Stimulated activated CD4-positive, alpha-beta T cell treated with anti-CD3 and anti-CD28 coated beads, TNF-alpha, amount 100 ng/mL, for 48 hours (primary cell): ENCODE measurements at regions not wholly inside any gene's neighbourhood (a gene's known extent, or its start where the extent isn't known, plus 50 kb on each side); places are given as distances from the start of the nearest gene placed in this dataset.
"Not testable (repeated sequence)": the region's sequence is repeated elsewhere in the genome, so short reads cannot be mapped to it uniquely, and the experiment has no call there.

ENCODE experiments used
- DNase-seq, 3 donors: peaks; one replicate each; pipeline ENCODE4 v3.0.0-alpha.2; 2020; ENCODE audit warnings: low read depth in 3 of 3

DNA sequence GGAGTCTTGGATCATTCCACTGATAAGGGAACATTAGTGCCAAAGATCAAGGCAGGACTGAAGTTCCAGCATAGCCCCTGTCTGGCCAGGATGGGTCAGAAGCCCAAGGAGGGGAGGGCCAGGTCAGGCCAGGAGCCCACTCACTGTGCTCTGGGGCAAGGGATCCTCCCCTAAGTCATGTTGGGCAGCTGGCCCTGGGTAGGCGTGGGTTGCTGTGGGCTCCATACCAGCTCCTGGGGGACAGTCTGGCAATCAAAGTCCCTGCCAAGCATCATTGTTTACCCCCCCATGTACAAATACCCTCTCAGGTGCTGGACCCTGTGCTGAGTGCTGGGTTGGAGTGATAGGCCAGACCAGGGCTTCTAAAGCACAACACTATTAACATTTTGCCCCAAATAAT, 130.5 kb downstream of the IRX5 start:
- no peak for DNase-seq

GRCh38 chr16:55062442-55062841, 131.8 kb downstream of the IRX5 start:
- no peak for DNase-seq

DNA sequence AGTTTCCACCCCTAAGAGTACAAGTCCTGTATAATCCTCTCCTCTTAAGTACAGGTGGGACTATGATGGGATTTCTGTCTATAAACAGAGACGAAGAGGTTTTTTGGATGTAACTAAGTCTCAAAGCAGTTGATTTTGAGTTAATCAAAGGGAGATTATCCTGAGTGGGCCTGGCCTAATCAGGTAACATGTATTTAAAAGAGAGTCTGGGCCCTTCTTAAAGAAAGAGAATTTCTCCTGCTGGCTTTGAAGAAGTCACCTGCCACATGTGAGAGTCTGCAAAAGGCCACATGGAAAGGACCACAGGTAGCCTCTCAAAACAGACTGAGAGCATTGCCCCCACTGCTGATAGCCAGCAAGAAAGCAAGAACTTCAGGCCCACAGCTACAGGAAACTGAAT, 142.3 kb downstream of the IRX5 start:
- DNase-seq = no peak

- DNase-seq = no peak
These were observed 143.2 kb downstream of the IRX5 start for GRCh38 chr16:55073830-55074229.

- not testable (repeated sequence) for DNase-seq
These were observed 144.5 kb downstream of the IRX5 start for GRCh38 chr16:55075208-55075607.

GRCh38 chr16:55076053-55076452, 145.4 kb downstream of the IRX5 start:
- DNase-seq = no peak

- DNase-seq = no peak
These were observed 146.6 kb downstream of the IRX5 start for GRCh38 chr16:55077266-55077665.

DNA sequence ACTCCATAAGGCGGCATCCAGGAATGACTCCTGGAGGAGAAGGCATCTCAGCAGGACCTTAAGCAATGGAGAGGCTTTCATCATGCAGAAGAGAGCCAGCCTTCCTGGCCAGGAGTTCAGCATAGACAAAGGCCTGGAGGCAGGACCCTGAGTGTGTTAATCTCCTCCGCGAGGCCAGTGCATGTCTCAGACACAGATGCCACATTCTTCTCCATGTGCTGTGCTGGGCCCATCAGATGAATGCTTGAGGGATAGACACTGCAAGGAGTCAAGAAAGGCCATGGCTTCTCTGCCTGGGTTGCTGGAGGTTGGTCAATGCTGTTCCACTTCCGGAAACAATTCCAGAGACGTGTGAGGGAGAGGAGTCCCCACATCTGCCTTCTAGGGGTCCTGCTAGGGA, 147.5 kb downstream of the IRX5 start:
- DNase-seq = no peak

DNA sequence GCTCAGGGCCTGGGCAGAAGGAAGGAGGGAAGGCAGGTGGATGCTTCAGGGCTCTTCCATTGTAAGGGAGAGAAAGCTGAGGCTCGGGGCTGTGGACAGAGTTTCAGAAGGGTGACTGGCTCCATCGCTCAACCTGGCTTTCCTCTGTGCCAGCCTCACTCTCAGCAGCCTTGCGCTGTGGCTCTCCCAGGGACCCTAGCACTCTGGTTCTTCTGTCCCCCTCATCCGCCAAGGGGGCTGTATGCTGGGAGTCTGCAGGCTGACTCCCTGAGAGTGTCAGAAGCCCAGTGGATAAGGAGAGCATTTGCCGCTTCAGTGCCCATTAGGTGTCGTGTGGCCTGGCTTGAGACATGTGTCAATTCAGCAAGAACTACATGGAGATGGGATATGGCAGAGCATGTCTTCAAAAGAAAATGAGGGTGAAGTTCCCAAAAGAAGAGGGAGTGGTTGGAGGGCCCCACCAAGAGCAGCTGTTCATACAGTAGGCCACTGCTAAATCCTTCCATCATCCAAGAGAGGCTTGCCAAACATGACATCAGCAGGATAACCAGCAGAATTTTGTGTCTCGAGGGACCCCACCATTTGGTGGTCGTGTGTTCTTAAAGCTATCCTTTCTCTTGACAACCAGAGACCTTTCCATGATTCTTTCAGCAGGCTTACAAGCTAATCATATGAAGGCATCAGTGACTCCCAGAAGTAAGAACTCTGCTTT, 148.2 kb downstream of the IRX5 start:
- no peak for DNase-seq

GRCh38 chr16:55081622-55082590, 151.2 kb downstream of the IRX5 start:
- DNase-seq = no peak

DNA sequence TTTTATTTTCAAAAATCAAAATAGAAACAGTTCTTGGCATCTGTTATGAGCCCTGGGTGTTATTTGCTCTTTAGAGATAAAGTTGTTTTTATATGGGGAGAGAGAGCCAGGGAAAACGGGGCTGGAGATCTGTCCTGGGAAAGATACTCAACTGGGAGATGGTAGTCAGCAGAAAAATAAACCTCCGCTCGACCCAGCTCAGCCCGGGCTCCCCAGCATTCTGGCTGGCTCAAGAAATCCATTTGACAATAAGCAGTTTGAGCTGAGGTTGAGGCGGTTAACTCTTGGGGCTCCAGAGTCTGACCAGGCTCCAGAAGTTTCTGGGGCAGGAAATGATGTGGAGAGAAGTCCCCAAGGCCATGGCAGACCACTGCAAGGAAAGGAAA, 151.9 kb downstream of the IRX5 start:
- DNase-seq = no peak

GRCh38 chr16:55083052-55083451, 152.4 kb downstream of the IRX5 start:
- no peak for DNase-seq

GRCh38 chr16:55088098-55088497, 157.4 kb downstream of the IRX5 start:
- no peak for DNase-seq

- DNase-seq = no peak
These were observed 158.9 kb downstream of the IRX5 start for GRCh38 chr16:55089600-55089999.

- no peak for DNase-seq
These were observed 160.7 kb downstream of the IRX5 start for GRCh38 chr16:55091213-55091870.

GRCh38 chr16:55091871-55092230, 161.2 kb downstream of the IRX5 start:
- DNase-seq = no peak

- no peak for DNase-seq
These were observed 169.4 kb downstream of the IRX5 start for GRCh38 chr16:55100100-55100499.

- no peak for DNase-seq
These were observed 170.4 kb downstream of the IRX5 start for GRCh38 chr16:55101026-55101425.

DNA sequence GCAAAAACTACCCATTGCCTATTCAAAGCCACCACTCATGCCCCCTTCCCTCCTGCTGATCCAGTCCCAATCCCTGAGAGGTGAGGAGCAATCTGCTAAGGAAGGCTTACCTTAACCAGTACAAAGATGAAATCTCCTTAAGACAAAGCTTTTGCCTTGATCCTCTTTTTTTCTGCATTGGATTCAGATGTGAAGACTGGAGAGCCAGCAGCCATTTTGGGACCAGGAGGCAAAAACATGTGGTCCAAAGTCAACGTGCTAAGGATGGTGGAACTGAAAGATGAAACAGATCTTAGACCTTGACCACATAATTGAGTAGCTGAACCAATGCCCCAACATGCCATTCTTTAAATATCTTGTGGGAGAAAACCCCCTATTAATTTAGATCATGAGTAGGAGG, 171.4 kb downstream of the IRX5 start:
- DNase-seq = no peak

- DNase-seq = no peak
These were observed 171.9 kb downstream of the IRX5 start for GRCh38 chr16:55102531-55102930.

GRCh38 chr16:55107851-55108250, 177.2 kb downstream of the IRX5 start:
- DNase-seq = no peak

GRCh38 chr16:55113210-55113609, 182.5 kb downstream of the IRX5 start:
- DNase-seq = no peak

DNA sequence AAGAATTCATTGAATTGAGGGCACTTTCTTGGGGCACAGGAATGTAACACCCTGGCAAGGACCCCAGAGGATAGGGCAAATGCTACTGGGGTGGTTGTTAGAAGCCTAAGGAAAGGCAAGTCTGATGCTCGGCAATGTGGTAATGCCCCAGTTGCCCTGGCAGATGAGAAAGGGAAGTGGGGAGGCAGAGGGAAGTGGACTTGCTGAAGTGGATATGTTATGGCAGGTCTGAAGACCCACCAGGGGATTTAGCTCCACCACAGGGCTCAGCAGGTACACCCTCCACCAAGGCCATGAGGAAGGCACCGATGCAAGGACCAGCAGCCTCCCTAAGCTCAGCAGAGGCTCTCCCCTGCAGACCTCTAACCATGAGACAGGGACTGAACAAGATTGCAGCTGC, 184.8 kb downstream of the IRX5 start:
- no peak for DNase-seq
